RPMI7951 (cell line): ENCODE measurements at regions not wholly inside any gene's neighbourhood (a gene's known extent, or its start where the extent isn't known, plus 50 kb on each side); places are given as distances from the start of the nearest gene placed in this dataset.

Source experiments
- DNase-seq: peaks from one replicate; pipeline ENCODE4 v3.0.0-alpha.2; 2012; ENCODE audit warnings: low read depth

- no peak for DNase-seq
Observed at GRCh38 chr5:114657342-114658130, 295.7 kb downstream of the KCNN2 start.

- no peak for DNase-seq
Observed at GRCh38 chr5:114649878-114650277, 288.0 kb downstream of the KCNN2 start.

- no peak for DNase-seq
Observed at GRCh38 chr5:114648940-114649339, 287.1 kb downstream of the KCNN2 start.

GRCh38 chr5:114644576-114644975 is 282.7 kb downstream of the KCNN2 start:
- no peak for DNase-seq

GRCh38 chr5:114636271-114636670 is 274.4 kb downstream of the KCNN2 start:
- no peak for DNase-seq

GRCh38 chr5:114634967-114635901 is 273.4 kb downstream of the KCNN2 start:
- DNase-seq: no peak

- DNase-seq: no peak
Observed at GRCh38 chr5:114634517-114634916, 272.6 kb downstream of the KCNN2 start.

GRCh38 chr5:114612406-114612805 is 250.5 kb downstream of the KCNN2 start:
- DNase-seq: no peak

GRCh38 chr5:114581136-114581535 is 219.3 kb downstream of the KCNN2 start:
- DNase-seq: no peak

- DNase-seq: no peak
Observed at GRCh38 chr5:114565871-114566270, 204.0 kb downstream of the KCNN2 start.

- no peak for DNase-seq
Observed at GRCh38 chr5:114565139-114565538, 203.3 kb downstream of the KCNN2 start.

- DNase-seq: no peak
Observed at GRCh38 chr5:114561415-114561814, 199.5 kb downstream of the KCNN2 start.
